DMS53 treated with DMSO at 0.1 percent for 48 hours (cell line): ENCODE measurements at regions not wholly inside any gene's neighbourhood (a gene's known extent, or its start where the extent isn't known, plus 50 kb on each side); places are given as distances from the start of the nearest gene placed in this dataset.

Experiments
- DNase-seq: peaks from one replicate; lab custom pipeline; 2025; ENCODE audit not compliant: unreplicated experiment; lab: John Stamatoyannopoulos, UW

DNA sequence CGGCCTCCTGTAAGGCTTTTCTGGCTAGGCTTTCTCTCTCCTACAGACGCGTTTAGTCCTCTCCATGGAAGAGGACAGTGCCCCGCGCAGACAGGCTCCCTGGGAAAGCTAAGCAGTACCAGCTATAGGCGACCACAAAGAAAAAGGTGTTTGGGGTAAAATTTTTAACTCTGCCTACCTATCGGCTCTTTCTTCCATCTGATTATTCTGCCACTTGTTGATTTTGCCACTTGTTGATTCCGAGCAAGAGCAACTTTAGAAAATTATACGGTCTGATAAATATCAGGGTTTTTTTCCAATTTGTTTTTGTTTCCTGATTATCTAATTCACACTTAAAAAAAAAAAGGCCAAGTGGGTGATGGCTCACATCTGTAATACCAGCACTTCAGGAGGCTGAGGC is 1600.5 kb upstream of the TENM3 start:
- no peak for DNase-seq

GRCh38 chr4:180650273-180650672 is 1592.9 kb upstream of the TENM3 start:
- no peak for DNase-seq

DNA sequence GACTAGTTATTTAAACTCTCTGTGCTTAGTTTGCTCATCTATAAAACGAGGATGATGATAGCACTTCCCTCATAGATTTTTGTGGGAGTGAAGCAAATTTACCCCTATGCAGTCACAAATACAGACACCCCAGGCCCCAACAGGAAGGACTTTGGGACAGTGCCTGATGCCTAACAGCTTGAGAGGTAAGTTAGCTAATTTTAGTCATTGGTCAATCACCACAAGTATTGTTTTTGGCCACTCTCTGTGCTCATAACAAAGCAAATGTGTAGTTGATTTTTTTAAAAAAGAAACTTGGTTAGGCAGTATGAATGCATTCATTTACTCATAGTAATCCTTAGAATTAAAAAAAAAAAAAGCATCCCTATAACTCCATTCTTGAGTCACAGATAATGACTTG is 1590.7 kb upstream of the TENM3 start:
- no peak for DNase-seq

DNA sequence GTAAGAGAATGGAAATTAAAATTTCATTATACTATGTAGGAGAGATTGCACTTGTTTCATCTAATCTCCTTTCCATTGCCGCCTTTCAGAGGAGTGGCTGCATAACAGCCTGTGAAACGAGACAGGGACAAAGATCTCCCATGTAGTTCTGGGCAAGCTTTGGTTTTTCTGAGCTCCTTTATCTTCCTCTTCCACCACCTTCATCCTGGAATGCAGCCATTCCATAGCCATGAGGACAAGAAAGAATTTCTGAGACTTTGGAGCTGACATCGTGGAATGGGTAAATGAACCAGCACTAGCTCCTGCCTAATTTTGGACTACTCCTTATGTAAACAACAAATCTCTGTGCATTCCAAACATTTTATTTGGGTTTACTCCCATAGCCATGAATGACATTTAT is 1587.3 kb upstream of the TENM3 start:
- no peak for DNase-seq

DNA sequence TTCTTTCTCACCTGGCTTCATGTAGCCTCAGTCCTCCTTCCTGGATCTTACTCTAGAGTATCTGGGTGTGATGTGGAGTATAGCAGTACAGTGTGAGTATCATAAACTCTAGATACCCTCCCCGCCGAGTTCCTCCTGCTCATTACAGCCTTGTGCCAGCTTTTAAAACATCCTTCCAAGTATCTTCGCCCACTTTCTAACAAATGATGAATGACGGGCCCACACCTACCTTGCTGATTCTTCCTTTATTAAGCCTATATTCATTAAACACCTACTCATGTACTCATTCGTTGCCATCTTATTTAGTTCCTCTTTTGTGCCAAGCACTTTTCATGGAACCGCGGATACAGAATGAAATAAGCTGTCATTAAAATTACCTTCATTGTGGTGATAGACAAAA is 1585.3 kb upstream of the TENM3 start:
- DNase-seq, result no peak

GRCh38 chr4:180664766-180665368 is 1578.3 kb upstream of the TENM3 start:
- DNase-seq, result peak; percentile 16

GRCh38 chr4:180665481-180665880 is 1577.7 kb upstream of the TENM3 start:
- no peak for DNase-seq

GRCh38 chr4:180665994-180666824 is 1577.0 kb upstream of the TENM3 start:
- no peak for DNase-seq

GRCh38 chr4:180668732-180669131 is 1574.5 kb upstream of the TENM3 start:
- DNase-seq, result no peak

- no peak for DNase-seq
Observed at GRCh38 chr4:180669680-180670079, 1573.5 kb upstream of the TENM3 start.

DNA sequence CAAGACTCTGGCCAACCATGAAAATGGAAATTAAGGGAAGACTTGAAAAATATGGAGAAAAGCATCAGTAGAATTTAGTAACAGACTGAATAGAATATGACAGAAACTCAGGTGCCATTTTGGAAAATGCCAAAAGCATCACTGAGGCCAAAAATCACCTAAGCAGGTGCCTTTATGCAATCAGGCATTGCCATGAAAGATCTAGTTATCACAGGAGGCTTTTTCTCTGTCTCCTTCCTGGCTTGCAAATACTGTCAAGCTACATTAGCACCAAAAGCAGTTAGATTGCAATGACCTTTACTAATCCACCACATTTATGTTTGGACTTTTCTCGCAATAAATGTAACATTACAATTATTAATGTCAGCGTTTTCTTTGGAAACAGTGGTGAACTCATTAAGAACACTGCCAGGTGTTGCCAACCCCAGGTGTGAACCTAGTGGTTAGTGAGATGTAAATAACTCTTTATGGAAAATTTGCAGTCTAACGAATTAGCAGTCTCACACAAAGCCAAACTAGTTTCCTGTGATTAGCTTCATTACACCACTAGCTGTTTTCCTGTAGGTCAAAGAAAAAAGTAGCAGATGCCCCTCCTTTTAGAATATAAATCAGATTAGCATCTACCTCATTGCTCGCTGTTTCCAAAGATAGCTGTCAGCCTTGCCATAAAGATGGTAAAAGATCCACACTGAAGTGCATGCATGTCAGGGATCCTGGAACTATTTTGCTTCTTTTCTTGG is 1568.4 kb upstream of the TENM3 start:
- DNase-seq, result no peak

- no peak for DNase-seq
Observed at GRCh38 chr4:180675359-180675650, 1567.9 kb upstream of the TENM3 start.

DNA sequence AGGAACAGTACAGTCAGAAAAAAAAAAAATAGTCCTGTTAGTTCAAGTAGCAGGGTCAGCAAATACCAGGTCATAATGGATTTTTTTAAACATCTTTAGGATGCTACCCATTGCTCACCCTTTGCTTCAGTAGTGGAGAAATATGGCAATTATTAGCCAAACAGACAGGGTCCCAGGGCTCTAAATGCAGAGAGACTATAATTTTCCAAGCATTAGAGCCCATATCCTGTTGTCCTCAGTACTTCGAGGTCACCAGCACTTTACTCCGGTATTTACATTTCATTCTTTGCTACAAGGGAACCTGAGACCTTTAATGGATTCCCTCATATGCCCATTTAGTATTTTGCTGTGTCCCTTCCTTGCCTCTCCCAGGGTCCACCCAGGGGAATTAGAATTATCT is 1562.9 kb upstream of the TENM3 start:
- DNase-seq, result no peak

GRCh38 chr4:180682776-180683175 is 1560.4 kb upstream of the TENM3 start:
- no peak for DNase-seq

DNA sequence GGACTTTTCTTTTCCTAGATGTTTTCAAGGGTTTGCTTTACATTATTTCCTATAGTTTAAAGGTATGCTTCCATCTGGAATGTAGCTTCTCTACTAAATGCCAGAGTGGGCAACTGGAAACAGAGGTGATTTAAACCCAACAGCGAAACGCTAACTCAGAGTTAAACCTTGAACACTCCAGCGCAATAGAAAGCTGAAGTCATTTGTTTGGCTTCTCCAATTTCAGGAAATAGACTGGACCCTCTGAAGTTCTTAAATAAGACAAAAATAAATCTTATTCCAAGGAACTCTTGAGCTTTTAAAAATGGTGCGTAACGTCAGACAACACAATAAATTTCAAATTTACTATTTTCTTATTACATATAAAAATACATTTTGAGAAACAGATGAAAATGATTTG is 1560.0 kb upstream of the TENM3 start:
- no peak for DNase-seq

DNA sequence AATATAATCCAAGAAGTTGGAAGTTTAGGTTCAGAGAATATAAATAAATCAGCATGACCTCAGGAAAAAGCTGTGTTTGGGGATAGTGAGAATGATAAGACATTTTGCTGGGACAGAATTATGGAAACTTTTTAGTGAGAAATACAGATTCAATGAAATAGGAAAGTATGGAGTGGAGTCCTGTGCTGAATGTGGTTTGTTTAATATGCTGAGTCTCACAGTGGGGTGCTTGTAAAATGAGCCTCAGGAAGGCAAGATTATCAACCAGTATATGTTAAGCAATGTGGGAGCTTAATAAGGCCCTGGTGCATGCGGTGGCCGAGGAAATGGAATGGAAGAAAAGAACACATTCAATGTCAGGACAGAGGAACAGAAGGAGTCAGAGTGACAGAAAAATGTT is 1554.7 kb upstream of the TENM3 start:
- no peak for DNase-seq

DNA sequence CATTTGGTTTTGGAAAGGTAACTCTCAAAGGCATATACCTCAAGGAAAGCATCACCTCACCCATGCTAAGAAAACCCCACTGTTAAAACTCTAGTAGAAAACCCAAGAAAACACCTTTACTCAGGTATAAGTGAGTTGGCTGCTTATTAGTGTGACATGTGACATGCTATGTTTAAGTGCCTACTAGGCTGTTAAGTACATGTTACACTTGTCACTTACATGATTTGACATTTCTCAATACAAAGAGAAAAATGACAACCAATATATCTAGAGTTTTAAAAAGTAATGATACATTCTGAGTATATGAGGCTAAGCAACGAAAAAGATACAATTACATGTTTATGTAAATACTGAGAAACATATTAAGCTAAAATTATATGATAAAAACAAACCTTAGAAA is 1548.3 kb upstream of the TENM3 start:
- no peak for DNase-seq

DNA sequence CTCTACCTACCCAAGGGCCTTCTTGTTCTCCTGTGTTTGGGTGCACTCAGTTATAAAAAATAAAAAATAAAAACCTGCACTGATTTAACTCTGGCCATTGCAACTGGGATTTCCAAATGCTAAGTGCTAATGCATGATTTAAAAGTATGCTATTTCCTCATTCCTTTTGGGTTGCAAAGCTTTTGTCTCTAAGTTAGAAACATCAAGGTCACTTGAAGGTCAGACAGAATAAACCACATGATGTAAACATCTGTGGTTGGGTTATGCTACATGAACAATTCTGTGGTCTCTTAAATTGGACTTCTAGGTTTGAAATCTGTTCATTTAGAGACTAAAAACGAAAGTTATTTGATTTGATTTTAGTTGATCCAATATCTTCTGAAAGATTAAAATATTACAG is 1547.4 kb upstream of the TENM3 start:
- DNase-seq, result no peak

DNA sequence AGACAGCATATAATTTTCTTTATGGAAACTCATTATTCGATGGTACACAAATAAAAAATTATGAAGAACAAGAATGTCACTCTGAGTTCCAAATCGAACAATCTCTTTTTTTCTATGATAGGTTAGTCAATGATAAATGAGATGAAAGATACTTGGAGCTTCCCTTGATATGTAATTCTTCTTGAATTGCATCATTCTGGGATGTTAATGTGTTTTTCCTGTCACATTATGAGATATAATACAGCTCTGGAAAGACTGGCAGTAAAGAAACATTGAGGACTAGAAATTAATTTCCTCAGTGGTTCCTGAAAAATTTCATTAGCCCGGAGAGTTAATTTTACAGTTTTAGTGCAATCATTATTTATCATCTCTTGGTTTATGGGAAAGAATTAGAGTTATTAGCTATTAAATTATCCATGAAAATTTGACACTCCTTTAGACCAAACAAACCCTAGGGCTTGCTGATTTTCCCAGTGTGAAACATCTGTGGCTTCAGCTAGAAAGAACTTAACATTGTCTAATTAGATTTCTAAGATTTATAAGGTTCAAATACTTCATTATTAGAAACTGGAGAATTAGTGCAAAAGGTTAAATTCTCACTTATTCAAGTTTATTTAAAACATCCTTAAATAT is 1546.6 kb upstream of the TENM3 start:
- no peak for DNase-seq

DNA sequence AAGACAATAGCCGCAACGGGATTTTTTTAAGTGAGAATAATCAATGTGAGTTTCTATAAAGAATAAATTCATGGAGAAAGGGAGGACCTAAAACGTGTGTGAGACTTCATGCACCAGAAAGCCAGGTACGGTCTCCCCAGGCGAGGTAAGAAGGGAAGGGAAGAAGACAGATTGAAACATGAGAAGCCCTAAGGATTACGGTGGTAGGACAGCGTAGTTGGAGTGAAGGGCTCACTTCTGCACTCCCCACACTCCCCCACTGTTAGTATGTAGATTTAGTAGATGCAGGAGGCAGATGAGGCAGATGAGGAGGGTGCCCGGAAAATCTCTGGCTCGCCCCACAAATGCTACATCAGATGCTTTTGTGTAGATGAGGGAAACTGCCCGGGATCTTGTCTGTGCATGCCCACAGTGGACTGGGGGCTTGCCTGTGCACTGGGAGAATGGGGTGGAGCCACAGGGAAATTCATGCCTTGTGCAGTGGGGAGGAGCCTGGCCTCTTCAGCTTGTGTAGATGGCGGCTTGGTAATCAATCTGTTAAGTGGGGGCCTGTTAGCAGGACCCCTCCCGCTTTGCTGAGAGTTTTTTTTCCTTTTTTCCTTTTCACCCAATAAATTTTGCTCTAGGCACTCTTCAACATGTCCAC is 1544.5 kb upstream of the TENM3 start:
- no peak for DNase-seq

DNA sequence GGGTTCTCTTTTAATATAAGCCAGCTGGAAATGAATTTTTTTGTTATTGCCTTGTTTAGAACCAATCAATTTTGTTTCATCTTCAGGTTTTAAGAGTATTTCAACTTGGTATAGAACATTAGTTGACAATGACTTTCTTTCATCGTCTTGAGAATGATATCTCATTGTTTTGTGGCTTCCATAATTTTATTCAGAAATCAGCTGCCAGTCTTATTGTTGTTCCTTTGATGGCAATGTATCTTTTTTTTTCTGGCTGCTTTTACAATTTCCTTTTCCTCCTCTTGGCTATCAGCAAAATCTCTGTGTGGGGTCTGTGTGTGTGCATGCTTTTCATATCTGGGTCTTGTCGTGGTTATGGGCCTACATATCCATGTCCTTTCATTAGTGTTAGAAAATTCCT is 1536.4 kb upstream of the TENM3 start:
- no peak for DNase-seq
